AG04450 (cell line): ENCODE measurements at regions not wholly inside any gene's neighbourhood (a gene's known extent, or its start where the extent isn't known, plus 50 kb on each side); places are given as distances from the start of the nearest gene placed in this dataset.

Experiments used
- CTCF ChIA-PET: fragments of 300-600, 350-600 bp; formaldehyde crosslinking; extraction: SDS; loops from one replicate; lab custom pipeline; 2022; ENCODE audit warnings: antibody characterized with exemption, inconsistent platforms; lab: Charles Lee
- POLR2A ChIA-PET: fragments of 350-600 bp; formaldehyde crosslinking; extraction: SDS; loops from one replicate; lab custom pipeline; 2021; ENCODE audit warnings: antibody characterized with exemption, inconsistent platforms; lab: Yijun Ruan, JAX
- DNase-seq: peaks from one replicate; pipeline ENCODE4 v3.0.0-alpha.2; 2011; ENCODE audit warnings: low read depth, low spot score
- H3K27ac ChIP-seq: one replicate; pipeline ENCODE4 v1.5.1; 2012; ENCODE audit warnings: low read depth, low read length, control low read depth
- H3K27me3 ChIP-seq: one replicate; pipeline ENCODE4 v1.6.0; 2012; ENCODE audit warnings: low read length; ENCODE audit not compliant: control insufficient read depth, insufficient read depth
- H3K4me3 ChIP-seq: 2 replicates; pipeline ENCODE4 v1.5.1; 2011; ENCODE audit warnings: mild to moderate bottlenecking, low read depth, low read length, control low read depth
- H3K9me3 ChIP-seq: 2 replicates; pipeline ENCODE4 v1.5.1; 2012; ENCODE audit warnings: low read length; ENCODE audit not compliant: control insufficient read depth, insufficient read depth
- CTCF ChIP-seq: IDR thresholded peaks from 2 replicates; pipeline ENCODE4 v1.5.1; 2011; ENCODE audit warnings: low read depth, low read length, control low read depth, inconsistent platforms

DNA sequence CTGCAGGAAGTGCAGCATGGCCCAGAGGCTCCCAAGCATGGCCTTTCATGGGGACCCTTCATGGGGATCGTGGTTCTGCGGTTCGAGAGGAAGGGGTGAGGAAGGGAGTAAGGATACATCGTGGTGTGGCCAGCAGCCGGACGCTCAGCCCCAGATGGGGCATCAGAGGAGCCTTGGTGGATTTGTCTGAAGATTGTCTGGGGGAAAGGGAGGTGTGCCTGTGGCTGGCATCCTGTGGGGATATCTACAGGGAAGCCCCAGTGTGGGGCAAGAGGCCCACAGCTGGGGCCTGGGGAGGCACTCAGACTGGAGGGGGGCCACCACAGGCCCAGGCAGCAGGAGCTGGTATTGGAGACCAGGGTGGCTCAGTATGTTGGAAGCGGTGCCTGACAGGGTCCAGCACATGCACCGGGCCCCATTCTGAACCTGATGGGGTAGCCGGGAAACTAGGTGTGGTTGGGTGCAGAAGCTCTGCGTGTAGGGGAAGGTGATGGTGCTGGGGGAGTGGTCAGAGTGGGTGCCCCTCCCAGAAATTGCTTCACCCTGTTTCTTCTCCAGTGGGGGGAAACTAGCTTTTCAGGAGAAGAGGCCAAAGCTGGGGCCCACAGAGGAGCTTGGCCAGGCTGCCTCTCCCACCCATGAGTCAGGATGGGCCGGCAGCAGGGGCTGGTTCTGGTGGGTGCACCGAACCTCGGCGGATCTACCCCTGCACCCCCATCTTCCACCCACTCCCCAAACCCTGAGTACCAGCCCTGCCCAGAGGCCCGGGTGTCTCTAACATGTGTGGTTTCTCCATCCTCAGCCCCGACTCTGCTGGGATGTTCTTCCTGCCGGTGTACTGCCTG lies 274.4 kb upstream of the HDAC4 start:
- Histone ChIP-seq H3K9me3 (peaks cover 26% of the 10 kb centered on the region; the same call in 1 of the 2 replicates), H3K27ac (no peak overlapping the region), H3K27me3 (no peaks in the 10 kb centered on the region), H3K4me3 (no peak overlapping the region)
- ChIA-PET CTCF (no interaction called here), POLR2A (no interaction called here)
- DNase-seq = no peak
- TF ChIP-seq CTCF = no peak

DNA sequence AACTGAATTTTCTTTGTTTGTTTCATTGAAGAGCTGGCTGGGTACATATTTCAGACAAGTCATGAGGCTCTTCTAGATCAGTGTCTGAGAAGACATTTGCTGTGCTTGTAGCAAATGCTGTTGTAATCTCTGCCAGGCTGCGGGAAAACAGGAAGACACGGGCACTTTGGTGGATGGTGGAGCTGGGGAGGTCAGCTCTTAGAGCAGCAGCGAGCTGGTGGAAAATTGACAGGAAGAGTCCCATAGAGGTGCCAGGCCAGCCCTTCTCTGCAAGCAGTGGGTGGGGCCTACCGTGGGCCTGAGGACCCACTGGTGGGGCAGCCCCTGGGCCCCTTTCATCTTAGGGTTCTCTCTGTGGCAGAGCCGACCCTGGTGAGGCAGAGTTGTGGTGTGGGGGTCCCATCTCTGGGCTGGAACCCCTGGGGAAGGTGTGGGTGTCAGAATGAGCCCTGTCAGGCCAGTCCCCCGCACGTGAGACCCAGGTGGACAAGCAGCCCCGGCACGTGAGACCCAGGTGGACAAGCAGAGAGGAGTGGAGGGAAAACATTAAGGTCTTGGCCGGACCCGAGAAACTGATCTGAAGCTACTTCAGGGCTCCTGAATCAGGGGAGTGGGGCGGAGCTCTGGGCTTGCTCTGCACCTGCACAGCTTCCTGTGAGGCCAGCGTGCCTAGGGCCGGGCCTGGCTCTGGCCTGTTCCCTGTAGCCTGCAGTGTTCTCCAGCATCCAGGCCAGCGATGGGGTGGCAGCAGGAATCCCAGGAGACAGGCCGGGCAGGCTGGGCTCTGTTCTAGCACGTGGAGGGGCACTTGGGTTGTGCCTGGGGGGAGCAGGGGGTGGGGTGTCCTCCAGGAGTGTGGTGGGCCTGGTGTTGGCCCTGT lies 273.5 kb upstream of the HDAC4 start:
- H3K4me3 ChIP-seq = no peak overlapping the region
- ChIA-PET POLR2A (no interaction called here), CTCF (no interaction called here)
- DNase-seq = no peak
- H3K27me3 ChIP-seq = no peaks in the 10 kb centered on the region
- TF ChIP-seq CTCF = no peak
- peaks cover 31% of the 10 kb centered on the region; the same call in 1 of the 2 replicates for H3K9me3 ChIP-seq
- H3K27ac ChIP-seq = no peak overlapping the region

- Histone ChIP-seq H3K27ac (no peak overlapping the region), H3K27me3 (no peaks in the 10 kb centered on the region), H3K4me3 (no peak overlapping the region), H3K9me3 (peaks cover 31% of the 10 kb centered on the region; the same call in 1 of the 2 replicates)
- CTCF ChIA-PET = no interaction called here
- DNase-seq = no peak
- POLR2A ChIA-PET = no interaction called here
- TF ChIP-seq CTCF = no peak
Observed at GRCh38 chr2:239673641-239674040, 272.8 kb upstream of the HDAC4 start.

GRCh38 chr2:239671916-239672849 lies 271.4 kb upstream of the HDAC4 start:
- no peak overlapping the region for H3K4me3 ChIP-seq
- CTCF ChIA-PET = no interaction called here
- H3K27me3 ChIP-seq = no peaks in the 10 kb centered on the region
- DNase-seq = no peak
- POLR2A ChIA-PET = no interaction called here
- peaks cover 23% of the 10 kb centered on the region; the same call in 1 of the 2 replicates for H3K9me3 ChIP-seq
- no peak overlapping the region for H3K27ac ChIP-seq
- no peak for TF ChIP-seq CTCF
